ENCODE measurements at regions not wholly inside any gene's neighbourhood (a gene's known extent, or its start where the extent isn't known, plus 50 kb on each side); places are given as distances from the start of the nearest gene placed in this dataset.

DNA sequence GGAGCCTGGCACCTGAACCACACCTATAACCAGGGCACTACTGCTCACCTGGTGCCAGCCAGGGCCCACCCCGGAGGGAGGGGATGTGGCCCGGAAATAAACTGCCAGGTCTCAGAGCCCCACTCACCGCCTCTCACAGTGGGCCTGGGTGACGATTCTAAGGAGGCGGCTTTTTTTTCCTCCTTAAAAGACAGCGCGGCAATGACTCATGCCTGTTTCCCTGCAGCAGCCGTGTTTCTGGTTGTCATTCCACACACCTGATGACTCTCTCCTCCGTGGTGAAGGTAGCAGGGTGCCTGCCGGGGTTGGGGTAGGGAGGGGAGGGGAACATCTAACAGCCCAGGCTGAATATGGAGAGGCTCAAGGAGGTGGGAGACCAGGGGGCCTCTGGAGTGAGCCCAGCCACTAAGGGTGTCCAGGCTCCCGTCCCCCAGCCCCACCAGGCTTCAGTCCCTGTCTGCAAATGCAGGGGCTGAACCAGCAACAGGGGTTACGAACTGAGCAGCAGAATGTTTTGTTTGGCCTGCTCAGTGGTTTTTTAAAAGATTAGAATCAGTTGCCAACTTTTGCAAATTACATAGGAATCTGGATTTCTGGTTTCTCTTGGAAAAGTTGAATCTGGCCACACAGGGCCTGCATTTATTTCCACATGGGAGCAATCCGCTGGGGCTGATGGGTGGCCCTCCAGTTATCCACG is 127.3 kb upstream of the LINGO1 start:
- DNase-seq (ENCODE audit: low spot score), result no peak

DNA sequence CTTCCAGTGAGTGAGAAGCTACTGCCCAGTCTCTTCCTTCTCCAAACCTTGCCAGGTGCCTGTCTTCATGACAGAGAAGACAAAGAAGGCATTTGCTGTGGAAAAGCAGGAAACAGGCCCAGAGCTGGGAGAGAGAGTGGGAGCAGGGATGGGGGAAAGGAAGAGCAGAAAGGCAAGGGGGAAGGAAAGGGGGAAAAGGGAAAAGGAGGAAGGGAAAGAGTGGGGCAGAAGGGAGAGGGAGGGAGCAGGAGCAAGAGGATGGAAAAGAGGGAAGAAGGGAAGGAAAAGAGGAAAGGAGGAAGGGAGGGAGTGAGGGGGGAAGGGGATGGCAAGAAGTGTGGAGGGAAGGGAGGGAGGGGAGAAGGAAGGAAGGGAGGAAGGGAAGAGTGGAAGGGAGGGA is 121.2 kb upstream of the LINGO1 start:
- DNase-seq (ENCODE audit: low spot score), result no peak

DNA sequence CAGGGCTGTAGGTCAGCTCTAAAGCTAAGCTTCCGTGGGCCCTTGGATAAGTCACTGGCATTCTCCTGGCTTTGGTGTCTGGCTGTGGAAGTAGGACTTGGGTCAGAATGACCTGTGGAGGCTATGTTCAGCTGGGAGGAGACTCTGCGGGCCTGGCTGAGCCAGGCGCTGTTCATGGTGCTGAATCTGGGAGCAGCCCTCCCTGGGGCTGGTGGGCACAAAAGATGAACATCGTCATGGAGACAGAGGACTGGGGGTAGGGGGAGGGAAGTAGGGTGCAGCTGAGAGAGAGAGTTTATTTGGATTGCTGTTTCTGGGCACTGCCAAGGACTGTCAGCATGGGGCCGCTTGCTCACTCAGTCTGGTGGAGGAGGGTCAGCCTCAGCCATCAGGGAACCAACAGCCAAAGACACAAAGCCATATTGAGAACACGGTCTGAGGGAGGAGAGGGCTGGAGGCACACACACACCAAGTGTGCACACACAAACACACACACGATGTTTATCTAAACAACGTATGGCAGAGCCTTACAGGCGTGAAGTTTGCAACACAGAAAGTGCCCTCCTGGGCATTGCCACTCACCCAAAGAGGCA is 120.7 kb upstream of the LINGO1 start:
- DNase-seq (ENCODE audit: low spot score), result no peak

DNA sequence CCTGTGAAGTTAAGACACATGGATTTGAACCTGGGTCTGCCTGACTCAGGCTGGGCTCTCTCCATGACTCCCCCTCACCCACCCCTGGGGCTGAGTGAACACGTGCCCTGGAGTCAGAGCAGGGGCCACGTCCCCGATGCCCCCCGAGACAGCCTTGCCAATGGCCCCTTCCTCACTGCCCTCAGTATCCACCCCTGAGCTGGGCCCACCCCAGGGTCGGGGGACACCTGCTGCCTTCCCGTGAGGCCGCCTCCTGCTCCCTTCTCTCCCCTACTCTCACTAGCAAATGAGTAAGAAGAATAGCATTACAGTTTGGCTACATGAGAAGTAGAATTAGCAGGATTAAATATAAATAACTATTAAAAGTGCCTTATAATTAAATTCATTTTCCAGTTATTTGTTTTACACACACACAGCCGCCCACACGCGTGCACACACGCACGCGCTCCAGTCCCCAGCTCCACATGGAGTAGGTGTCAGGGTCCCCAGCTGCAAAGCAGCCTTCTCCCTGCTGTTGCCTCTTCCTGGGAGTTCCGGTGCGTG is 117.4 kb upstream of the LINGO1 start:
- no peak for DNase-seq (ENCODE audit: low spot score)

DNA sequence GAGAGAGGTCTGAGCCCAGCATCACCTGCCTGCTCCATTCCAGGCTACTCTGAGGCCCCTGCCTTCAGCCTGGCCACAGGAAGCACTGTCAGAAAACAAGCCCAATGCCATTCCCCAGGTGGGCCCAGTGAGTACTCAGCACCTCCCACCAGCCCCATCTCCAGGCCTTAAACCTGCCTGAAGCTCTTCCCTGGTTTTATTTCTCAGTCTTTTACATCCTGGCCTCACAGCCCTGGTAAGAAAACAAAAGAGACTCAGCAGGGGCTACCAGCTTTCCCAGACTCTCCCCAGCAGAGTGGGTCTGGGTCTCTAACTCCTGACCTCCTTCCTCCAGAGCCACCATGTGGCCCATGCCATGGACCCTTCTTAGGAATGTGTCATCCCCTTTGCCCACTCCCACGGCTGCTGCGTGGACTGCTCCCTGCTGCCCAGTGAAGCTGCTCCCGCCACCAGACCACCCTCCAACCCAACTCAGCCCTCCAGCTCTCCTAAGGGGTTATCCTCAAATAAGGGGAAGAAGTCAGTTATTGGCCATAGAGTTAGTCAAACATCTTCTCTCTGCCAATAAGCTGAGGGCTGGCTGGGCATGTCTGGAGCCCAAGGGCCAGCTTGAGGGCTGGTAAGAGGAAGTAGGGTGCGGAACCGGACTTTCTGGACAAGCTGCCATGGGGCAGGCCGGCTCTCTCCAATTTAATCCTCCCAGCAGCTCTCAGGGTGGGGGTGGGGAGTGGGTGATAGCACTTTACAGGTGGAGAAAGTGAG is 116.7 kb upstream of the LINGO1 start:
- DNase-seq (ENCODE audit: low spot score), result no peak

DNA sequence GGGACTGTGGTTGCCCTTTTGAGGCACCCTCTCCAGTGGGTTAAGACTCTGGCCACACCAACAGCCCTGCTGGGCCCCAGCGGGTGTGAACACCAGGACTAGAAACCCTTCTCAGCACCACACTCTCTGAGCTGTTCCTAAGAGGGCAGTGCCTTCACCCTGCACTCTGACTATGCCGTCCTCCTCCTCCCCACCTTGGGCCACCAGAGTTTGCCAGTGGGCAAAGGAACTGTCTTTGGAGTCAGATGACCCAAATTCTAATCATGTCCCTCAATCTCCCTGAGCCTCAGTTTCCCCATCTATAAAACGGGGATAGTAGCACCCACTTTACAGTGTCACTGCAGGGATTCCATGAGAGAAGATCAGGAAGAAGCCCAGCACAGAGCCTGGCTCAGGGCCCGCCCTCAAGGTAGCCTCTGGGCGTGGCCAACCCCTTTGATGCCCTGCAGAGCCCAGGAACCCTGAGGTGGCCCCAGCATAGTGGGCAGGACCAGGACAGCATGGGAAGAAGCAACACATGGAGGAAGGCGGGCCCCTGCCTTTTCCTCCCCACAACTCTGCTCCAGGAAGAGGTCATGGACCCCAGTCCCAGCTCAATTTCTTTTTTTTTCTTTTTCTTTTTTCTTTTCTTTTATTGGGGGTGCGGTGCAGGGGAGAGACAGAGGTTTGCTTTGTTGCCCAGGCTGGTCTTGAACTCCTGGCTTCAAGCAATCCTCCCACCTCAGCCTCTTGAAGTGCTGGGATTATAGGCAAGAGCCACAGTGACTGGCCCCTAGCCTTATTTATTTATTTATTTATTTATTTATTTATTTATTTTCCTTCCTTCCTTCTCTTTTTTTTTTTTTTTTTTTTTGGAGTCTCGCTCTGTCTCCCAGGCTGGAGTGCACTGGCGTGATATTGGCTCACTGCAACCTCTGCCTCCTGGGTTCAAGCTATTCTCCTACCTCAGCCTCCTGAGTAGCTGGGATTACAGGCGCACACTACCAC is 115.7 kb upstream of the LINGO1 start:
- DNase-seq (ENCODE audit: low spot score), result no peak

DNA sequence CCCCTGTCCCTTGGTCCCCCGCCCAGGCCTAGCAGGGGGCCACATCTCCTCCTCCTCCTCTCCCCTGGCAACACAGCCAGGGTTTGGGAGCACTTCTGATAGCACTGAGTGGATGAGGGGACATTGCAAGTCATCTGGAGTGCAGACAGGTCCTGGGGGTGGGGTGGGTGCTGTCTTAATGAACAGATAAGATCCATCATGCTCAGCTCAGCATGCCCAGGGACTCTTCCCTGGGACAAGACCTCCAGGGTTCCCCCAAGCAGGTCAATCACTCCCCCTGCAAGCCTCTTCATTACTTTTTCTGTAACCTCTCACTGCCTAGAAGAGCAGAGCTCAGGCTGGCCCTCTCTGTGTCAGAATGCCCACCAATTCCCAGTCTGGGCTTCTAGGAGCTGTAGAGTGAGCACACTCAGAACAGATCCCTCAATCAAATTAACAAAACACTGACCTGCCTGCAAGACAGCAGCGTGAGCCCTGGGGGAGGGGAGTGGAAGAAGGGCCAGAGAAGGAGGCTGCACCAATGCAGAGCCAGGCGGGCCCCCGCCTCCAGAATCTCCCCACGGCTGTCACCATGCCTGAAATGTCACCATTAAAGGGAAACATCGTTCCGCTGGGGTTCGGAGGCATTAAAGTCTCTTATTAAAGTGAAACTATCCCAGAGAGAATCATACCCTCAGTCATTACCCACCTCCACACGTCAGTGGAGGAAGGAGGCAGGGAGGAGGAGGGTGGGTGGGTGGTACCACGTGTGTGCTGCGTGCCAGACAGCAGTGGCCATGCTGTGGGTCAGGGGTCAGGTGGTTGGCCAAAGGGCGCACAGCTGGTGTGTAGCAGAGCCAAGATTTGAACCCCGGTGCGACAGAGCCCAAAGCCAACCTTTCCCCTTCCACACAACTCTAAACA is 114.7 kb upstream of the LINGO1 start:
- no peak for DNase-seq (ENCODE audit: low spot score)

DNA sequence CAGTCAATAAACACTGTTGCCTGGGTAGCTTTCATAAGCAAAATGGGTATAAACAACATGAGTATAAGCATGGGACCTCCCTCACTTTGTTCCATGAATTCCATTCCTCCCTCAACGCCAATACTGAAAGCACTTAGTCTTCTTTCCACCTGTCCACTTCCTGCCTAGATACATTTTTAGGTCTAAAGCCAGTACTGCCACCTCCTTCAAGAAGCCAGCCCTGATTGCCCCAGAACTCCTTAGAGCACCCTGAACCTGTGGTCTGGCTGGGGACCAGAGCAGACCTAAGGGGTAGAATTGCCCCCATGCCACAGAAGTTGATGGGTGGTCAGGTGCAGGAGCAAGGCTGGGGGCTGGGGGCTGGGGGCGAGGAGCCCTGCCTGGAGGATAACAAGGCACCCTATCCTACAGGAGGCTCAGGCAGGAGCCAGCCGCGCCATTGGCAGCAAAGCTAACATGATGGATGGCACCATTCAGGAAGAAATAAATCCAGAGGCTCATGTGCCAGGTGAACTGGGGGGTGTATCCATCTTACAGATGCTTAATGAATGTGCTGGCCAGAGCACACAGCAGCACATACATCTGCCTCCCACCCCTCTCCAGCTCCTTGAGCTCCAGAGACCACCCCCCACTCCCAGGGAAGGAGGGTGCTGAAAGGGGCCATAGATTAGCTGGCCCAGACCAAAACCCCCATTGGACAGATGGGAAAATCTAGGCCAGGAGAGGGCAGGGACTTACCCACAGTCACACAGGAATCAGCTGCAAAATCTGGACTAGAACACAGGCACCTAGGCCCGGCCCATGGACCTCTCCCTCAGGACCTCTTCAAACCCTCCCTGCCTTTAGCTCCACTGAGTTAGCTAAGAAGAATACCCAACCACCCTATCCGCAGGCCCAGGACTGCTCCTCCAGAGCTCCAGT is 113.8 kb upstream of the LINGO1 start:
- no peak for DNase-seq (ENCODE audit: low spot score)

DNA sequence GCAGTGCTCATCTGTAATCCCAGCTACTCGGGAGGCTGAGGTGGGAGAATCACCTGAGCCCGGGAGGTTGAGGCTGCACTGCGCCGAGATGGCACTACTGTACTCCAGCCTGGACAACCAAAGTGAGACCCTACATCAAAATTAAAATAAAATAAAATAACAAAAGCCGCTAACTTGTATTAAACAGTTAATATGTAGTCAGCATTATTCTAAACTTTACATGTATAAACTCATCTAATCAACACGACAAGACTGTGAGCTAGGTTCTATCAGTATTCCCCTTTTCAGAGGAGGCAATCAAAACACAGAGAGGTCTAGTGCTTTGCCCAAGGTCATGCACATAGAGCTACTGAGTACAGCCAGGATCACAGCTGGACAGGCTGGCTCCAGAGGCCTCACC is 111.7 kb upstream of the LINGO1 start:
- DNase-seq (ENCODE audit: low spot score), result no peak

DNA sequence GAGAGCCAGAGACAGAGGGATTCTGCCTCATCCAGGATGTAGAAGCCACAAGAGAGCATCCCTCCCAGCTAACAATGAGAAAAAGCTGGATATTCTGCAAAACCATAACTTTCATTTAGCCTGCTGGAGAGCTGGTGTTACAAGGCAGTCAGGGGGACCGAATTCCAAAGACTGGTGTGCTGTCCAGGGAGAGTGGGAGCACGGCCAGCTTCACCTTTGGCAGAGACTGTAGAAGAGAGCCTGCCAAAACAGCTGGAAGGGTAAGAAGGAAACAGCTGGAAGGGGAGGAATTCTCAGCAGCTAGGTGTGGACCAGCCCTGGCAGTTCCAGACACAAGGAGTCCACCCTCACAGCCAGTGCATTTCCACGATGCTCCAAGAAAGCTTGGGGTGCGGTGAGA is 109.9 kb upstream of the LINGO1 start:
- DNase-seq (ENCODE audit: low spot score), result no peak

DNA sequence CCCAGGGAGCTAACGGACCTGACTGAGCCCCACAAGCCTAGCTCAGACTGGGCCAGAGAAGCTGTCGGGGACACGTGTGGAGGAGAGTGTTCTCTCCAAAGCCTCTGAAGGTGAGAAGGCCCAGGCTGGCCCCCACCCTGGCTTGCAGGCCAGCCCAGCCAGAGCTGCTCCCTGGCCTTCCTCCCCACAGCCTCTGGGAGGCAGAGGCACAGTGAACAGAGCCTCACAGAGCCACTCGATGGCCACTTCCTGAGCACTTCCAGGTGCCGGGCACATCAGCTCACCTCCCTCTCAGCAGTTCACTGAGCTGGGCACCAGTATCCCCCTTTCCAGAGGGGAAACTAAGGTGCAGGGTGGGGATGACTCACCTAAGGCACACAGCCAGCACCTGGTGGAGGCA is 109.4 kb upstream of the LINGO1 start:
- DNase-seq (ENCODE audit: low spot score), result no peak

DNA sequence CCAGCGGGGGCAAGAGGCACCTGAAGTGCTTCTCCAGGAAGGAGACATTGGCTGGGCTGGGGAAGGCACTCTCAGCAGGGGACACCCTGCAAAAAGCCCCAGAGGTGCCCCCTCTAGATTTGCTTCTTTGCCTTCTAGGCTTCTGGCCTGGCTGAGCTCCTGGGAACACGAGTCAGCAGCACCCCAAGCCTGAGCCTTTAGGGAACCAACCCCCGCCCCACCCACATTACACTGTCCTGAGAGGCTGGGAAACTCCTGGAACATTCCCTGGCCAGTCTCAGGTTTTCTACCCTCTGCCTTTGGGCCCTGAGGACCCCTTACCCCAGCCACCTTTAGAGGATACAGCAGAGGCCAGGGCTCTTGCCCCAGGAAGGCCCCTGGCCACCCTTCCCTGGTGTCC is 108.4 kb upstream of the LINGO1 start:
- DNase-seq (ENCODE audit: low spot score), result no peak

DNA sequence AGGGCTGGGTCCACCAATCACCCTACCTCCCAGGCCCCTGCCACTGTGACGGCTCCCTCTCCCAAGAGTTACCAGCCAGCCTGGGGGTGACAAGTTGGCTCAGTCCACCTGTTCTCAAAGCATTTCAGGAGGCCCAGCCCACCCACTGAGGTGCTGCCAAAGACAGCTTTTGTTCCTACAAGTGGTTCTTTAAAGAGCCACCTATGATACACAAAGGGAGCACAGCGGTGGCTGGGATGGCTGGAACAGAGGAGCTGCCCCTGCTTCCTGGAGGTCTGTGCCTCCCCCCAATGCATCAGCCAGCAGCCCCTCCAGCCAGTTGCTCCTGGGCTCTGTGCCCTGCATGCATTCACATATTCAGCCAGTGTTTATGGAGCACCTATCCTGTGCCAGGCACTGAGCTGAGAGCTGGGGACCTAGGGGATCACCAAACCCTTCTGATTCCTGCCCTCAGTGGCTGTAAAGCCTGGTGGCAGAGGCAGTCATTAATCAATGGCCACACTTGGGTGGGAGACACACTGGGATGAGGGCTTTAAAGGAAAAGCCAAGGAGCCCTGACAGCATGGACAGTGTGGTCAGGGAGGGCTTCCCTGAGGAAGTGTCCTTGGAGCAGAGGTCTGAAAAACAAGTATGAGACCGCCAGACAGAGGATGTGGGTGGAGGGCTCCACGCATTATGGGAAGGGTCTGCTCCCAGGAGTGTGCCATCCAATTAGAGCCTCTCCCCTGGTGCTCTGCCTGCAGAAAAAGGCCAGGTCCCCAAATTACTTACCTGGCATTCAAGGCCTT is 107.1 kb upstream of the LINGO1 start:
- DNase-seq (ENCODE audit: low spot score), result no peak

DNA sequence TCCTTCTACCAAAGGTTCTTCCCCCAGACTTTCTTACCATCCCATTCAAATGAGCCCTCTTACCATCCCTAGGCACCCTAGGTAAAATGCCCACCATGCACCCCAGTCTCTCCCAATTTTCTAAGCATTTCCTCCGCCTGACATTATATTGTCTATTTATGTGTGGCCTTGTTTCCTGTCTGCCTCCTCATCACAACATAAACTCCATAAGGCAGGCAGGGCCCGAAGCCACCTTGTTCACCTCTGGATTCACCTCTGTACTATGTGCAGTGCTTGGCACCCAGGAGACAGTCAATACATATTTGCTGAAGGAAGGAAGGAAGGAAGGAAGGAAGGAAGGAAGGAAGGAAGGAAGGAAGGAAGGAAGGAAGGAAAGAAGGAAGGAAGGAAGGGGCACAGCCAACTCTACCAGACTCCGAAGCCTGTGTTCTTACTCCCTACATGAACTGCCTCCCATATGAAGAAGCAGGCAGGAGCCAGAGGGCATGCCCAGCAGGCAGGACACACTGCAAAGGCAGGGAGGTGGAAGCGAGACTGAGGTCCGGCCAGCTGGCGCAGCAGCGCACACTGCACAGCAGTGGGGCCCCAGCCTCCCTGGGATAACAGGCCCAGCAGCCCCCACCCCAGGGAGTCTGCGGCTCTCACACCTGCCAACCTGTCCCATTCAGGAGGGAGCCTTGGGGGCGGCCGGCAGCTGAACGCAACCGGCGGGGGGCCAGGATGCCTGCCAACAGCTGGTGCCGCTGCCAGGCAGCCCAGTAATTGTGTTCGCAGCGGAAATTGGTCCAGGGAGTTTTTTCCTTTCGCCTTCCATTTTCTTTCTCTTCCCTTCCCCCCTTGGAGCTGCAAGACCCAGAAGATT is 106.0 kb upstream of the LINGO1 start:
- no peak for DNase-seq (ENCODE audit: low spot score)

DNA sequence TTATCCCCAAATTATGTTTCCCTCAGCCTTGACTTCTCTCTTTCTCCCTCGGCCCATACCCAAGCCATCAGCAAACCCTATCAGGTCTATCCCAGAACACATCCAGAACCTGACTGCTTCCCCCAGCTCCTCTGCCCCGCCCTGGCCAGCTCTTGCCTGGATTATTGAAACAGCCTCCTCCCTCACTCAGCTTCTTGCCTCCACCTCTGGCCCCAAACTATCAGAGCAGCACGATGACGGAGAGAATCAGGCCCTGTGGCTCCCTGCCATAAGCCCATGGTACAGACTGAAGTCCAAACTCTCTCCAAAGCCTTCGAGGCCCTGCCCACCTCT is 105.3 kb upstream of the LINGO1 start:
- no peak for DNase-seq (ENCODE audit: low spot score)

DNA sequence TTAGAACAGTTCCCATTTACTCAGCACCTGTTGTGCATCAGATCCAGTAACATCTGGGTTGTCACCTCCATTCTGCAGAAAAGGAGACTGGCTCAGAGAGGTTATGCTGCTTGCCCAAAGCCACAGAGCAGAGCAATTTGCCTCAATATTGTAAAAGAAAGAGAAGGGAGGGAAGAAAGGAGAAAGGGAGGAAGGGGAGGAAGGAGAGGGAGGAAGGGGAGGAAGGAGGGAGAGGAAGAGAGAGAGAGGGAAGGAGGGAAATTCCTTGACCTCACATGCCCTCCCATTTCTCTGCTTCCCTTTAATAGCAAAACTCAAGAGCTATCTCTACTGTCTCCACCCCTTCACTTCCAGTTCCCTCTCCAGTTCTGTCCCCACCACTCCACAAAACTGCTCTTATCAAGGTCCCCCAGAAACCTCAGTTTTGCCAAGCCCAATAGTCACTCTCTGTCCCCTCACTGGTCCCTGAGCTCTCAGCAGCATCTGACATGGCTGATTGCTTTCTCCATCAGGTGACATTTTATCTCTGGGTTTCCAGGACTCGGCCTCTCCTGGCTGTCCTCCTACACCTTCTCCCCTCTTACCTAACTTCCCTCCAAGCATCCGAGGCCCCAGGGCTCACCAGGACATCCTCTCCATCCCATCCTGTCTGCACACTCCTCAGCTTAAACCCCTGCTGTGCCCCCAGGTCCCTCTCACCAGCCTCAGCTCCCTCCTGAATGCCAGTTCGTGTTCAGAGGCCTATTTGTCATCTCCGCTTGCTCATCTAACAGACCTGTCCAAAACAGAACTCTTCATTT is 104.7 kb upstream of the LINGO1 start:
- no peak for DNase-seq (ENCODE audit: low spot score)

DNA sequence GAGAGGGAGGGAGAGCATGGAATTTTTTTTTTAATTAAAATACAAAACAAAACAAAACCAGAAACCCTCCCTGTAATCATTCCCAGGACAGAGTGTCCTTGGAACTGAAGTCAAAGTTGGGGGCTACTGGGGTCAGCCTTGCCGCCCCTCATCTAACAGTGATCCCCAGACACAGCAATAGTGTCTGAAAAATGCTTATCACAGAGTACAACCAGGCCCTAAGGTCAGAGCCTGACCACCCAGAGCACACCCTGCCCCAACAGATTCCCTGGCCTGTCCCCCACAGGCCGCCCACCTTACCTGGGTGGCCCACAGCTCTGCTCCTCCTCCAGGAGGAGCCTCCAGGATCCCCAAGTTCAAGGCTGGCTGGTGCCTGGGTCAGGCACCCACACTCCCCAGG is 101.6 kb upstream of the LINGO1 start:
- no peak for DNase-seq (ENCODE audit: low spot score)
